Caco-2 (cell line): ENCODE measurements at regions not wholly inside any gene's neighbourhood (a gene's known extent, or its start where the extent isn't known, plus 50 kb on each side); places are given as distances from the start of the nearest gene placed in this dataset.

Experiments used
- BruUV-seq: library from RNA; stranded (reverse); fragments of 400-500 nt; replicated peaks from 2 replicates; lab custom pipeline; 2021; lab: Mats Ljungman, UMichigan
- CTCF ChIA-PET: fragments of 300-600 bp; sonication (Branson Sonifier 250); formaldehyde crosslinking; loops from one replicate; lab custom pipeline; 2022; ENCODE audit warnings: antibody characterized with exemption; lab: Charles Lee
- POLR2A ChIA-PET: fragments of 300-600 bp; sonication (Branson Sonifier 250); formaldehyde crosslinking; loops from one replicate; lab custom pipeline; 2022; ENCODE audit warnings: antibody characterized with exemption; lab: Charles Lee
- DNase-seq, 2 experiments: peaks; one replicate each; pipeline versions ENCODE4 v3.0.0 to v3.0.0-alpha.2; 2020 to 2022
- H3K27me3 ChIP-seq: replicated peaks from 2 replicates; pipeline ENCODE4 v1.6.0; 2011; ENCODE audit warnings: low read length; ENCODE audit not compliant: control insufficient read depth, insufficient read depth
- H3K36me3 ChIP-seq: 2 replicates; pipeline ENCODE4 v1.5.1; 2011; ENCODE audit warnings: low read length; ENCODE audit not compliant: control insufficient read depth, insufficient read depth
- H3K4me1 ChIP-seq: fragments of 250-450 bp; sonication (Bioruptor Pico); 2 replicates; pipeline ENCODE4 v1.5.1; 2020; ENCODE audit warnings: mild to moderate bottlenecking
- H3K4me3 ChIP-seq: 2 replicates; pipeline ENCODE4 v1.5.1; 2011; ENCODE audit warnings: low read depth, mild to moderate bottlenecking, control low read depth, low read length
- H3K9me3 ChIP-seq: fragments of 250-450 bp; sonication (Bioruptor Pico); 2 replicates; pipeline ENCODE4 v1.5.1; 2020; ENCODE audit warnings: mild to moderate bottlenecking, moderate library complexity
- H3K27ac Mint-ChIP-seq: one replicate; pipeline ENCODE4 v1.8.0; 2022; ENCODE audit warnings: mixed read lengths; ENCODE audit not compliant: unreplicated experiment
- H3K27me3 Mint-ChIP-seq: one replicate; pipeline ENCODE4 v1.8.0; 2022; ENCODE audit warnings: mixed read lengths; ENCODE audit not compliant: insufficient read depth, unreplicated experiment
- H3K36me3 Mint-ChIP-seq: one replicate; pipeline ENCODE4 v1.8.0; 2022; ENCODE audit warnings: mild to moderate bottlenecking, mixed read lengths; ENCODE audit not compliant: insufficient read depth, unreplicated experiment
- H3K4me1 Mint-ChIP-seq: one replicate; pipeline ENCODE4 v1.8.0; 2022; ENCODE audit warnings: low read depth, mixed read lengths; ENCODE audit not compliant: unreplicated experiment
- H3K4me3 Mint-ChIP-seq: one replicate; pipeline ENCODE4 v1.8.0; 2022; ENCODE audit warnings: mild to moderate bottlenecking, moderate library complexity, mixed read lengths; ENCODE audit not compliant: unreplicated experiment
- H3K9me3 Mint-ChIP-seq: one replicate; pipeline ENCODE4 v1.8.0; 2022; ENCODE audit warnings: mixed read lengths; ENCODE audit not compliant: unreplicated experiment
- CTCF ChIP-seq, 2 experiments: fragments of 200-600 bp in 1 of 2; IDR thresholded peaks; 1 replicate in 1 of 2; 2 replicates in 1 of 2; pipeline versions ENCODE4 v1.5.1 to v1.8.0; 2011 to 2022; ENCODE audit warnings: antibody characterized with exemption in 1 of 2, control low read depth in 1 of 2, inconsistent platforms in 1 of 2, low read depth in 1 of 2, low read length in 1 of 2, mild to moderate bottlenecking in 1 of 2, moderate library complexity in 1 of 2; ENCODE audit not compliant: insufficient read depth in 1 of 2, severe bottlenecking in 1 of 2, unreplicated experiment in 1 of 2
- intact Hi-C: fragments of 100-400 bp; cut with micrococcal nuclease; formaldehyde crosslinking; loops from one replicate; pipeline ENCODE4 v1.10.0; 2022; ENCODE audit not compliant: unreplicated experiment

- DNase-seq: no peak
- Mint-ChIP-seq H3K27me3 (peaks cover under 1% of the 10 kb centered on the region), H3K4me1 (no peaks in the 10 kb centered on the region), H3K4me3 (no peak overlapping the region), H3K27ac (no peak overlapping the region), H3K9me3 (no peaks in the 10 kb centered on the region), H3K36me3 (no peaks in the 10 kb centered on the region)
- POLR2A ChIA-PET: no interaction called here
- H3K27me3 ChIP-seq: no peaks in the 10 kb centered on the region
- CTCF ChIA-PET: no interaction called here
- no peaks in the 10 kb centered on the region for H3K9me3 ChIP-seq
- no peak overlapping the region for H3K4me3 ChIP-seq
- no TSS peak for BruUV-seq
- no peaks in the 10 kb centered on the region for H3K4me1 ChIP-seq
- TF ChIP-seq CTCF (IDR thresholded peaks at IDR 0.05; ENCODE audit: insufficient read depth in 1 of 2, low read depth in 1 of 2, low read length in 1 of 2, severe bottlenecking in 1 of 2, unreplicated experiment in 1 of 2): no peak
- intact Hi-C loops: no loop called here
- H3K36me3 ChIP-seq: no peaks in the 10 kb centered on the region
These were observed 155.1 kb upstream of the GORAB start for GRCh38 chr1:170376801-170377385.

GRCh38 chr1:170377440-170377839 is 154.5 kb upstream of the GORAB start:
- no peak for DNase-seq
- Histone ChIP-seq H3K27me3 (no peaks in the 10 kb centered on the region), H3K36me3 (no peaks in the 10 kb centered on the region), H3K4me1 (no peaks in the 10 kb centered on the region), H3K4me3 (no peak overlapping the region), H3K9me3 (no peaks in the 10 kb centered on the region)
- intact Hi-C loops: no loop called here
- Mint-ChIP-seq H3K27ac (no peak overlapping the region), H3K4me1 (no peaks in the 10 kb centered on the region), H3K4me3 (no peak overlapping the region), H3K27me3 (peaks cover 4% of the 10 kb centered on the region), H3K36me3 (no peaks in the 10 kb centered on the region), H3K9me3 (no peaks in the 10 kb centered on the region)
- no TSS peak for BruUV-seq
- CTCF ChIA-PET: no interaction called here
- TF ChIP-seq CTCF (IDR thresholded peaks at IDR 0.05; ENCODE audit: insufficient read depth in 1 of 2, low read depth in 1 of 2, low read length in 1 of 2, severe bottlenecking in 1 of 2, unreplicated experiment in 1 of 2): no peak
- POLR2A ChIA-PET: no interaction called here

GRCh38 chr1:170377896-170378634 is 153.9 kb upstream of the GORAB start:
- no TSS peak for BruUV-seq
- H3K27me3 ChIP-seq: no peaks in the 10 kb centered on the region
- TF ChIP-seq CTCF (IDR thresholded peaks at IDR 0.05; ENCODE audit: insufficient read depth in 1 of 2, low read depth in 1 of 2, low read length in 1 of 2, severe bottlenecking in 1 of 2, unreplicated experiment in 1 of 2): no peak
- no peaks in the 10 kb centered on the region for H3K4me1 ChIP-seq
- ChIA-PET CTCF (no interaction called here), POLR2A (no interaction called here)
- Mint-ChIP-seq H3K36me3 (no peaks in the 10 kb centered on the region), H3K9me3 (no peaks in the 10 kb centered on the region), H3K27ac (no peak overlapping the region), H3K4me3 (no peak overlapping the region), H3K4me1 (no peaks in the 10 kb centered on the region), H3K27me3 (peaks cover 4% of the 10 kb centered on the region)
- no peak for DNase-seq
- H3K4me3 ChIP-seq: no peak overlapping the region
- no peaks in the 10 kb centered on the region for H3K36me3 ChIP-seq
- intact Hi-C loops: no loop called here
- H3K9me3 ChIP-seq: no peaks in the 10 kb centered on the region
